ENCODE measurements at regions not wholly inside any gene's neighbourhood (a gene's known extent, or its start where the extent isn't known, plus 50 kb on each side); places are given as distances from the start of the nearest gene placed in this dataset.

DNA sequence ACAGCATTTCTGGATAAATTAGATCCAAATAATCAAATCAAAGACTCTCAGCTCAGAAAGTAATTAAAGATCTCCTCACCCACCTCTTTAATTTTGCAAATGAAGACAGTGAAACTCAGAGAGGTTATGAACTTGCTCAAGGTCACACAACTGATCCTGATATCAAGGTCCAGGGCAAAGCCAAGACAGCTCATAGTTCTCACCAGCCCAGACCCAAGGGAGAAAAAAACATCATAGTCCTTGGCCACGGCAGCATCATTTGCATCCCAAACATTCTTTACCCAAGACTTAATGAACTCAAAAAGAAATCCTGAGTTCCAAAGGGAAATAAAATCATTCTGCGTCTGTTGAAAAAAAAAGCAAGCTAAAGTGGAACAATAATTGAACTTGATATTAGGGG lies 112.1 kb downstream of the DAD1 start:
- DNase-seq: no peak

DNA sequence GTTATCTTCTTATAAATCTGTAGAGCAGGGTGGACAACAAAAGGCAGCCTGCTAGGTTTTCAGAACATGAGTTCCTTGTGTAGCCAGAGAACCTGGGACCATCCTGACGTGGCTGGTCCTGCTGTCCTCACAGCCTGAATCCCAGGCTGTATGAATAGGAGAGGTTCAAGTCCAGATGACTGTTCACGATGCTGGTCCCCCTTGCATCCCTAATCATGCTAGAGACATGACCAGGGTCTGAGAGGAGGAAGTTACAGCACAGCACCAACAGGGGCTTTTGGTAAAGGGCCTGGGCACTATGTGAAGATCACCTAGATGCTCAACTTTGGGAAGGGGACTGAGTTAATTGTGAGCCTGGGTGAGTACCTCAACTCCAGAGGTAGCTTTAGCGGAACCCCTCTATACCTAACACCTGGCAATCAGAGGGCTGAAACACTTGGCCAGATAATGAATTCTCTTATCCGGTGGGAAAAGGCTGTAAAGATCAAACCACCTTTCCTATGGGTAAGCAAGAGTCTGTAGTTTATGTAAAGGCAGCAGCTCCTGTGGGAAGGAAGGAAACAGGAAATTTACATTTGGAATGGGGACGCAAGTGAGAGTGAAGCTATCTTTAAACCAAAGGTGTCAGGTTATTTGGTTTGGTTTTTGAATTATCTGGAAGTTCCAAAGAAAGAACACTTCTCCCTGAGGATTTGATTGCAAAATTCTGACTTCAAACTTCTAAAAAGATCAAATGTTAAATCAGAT lies 112.8 kb downstream of the DAD1 start:
- DNase-seq: no peak

DNA sequence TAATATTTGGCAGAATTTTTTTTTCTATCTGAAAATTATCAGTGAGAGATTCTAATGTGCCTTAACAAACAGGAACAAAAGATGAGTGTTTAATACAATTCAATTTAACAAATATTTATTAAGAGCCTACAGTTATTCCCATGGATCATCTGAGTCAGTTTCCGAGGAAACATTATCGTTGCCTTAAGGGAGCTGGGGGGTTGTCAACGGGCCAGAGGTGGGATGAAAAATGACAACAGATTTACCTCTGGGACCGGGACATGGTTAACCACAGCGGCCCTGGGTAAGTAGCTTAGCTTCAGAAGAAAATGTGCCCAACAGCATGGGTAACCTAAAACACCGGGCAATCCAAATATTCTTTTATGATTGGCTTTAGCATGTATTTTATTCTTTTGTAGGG lies 113.6 kb downstream of the DAD1 start:
- DNase-seq: no peak

DNA sequence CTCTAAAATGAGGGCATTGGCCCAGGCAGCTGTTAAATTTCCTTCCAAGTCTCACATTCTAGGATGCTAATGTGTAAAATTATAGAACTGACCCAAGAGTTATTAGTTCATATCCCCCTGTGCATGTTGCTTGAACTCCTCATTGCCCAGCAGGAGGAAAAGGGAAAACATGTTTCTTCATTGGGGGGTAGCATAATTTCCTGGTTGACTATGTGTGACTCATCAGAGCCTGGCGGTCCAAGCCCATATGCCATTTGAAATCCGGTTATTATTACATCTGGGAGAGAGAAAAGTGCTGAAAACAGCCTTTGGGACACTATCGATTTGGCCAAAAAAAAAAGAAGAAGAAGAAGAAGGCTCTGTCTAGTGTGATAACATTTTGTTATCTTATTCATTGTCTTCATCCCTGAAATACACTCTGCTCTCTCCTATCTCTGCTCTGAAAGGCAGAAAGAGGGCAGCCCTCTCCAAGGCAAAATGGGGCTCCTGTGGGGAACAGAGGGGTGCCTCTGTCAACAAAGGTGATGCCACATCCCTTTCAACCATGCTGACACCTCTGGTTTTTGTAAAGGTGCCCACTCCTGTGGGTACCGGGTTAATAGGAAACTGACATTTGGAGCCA lies 114.2 kb downstream of the DAD1 start:
- DNase-seq: no peak

DNA sequence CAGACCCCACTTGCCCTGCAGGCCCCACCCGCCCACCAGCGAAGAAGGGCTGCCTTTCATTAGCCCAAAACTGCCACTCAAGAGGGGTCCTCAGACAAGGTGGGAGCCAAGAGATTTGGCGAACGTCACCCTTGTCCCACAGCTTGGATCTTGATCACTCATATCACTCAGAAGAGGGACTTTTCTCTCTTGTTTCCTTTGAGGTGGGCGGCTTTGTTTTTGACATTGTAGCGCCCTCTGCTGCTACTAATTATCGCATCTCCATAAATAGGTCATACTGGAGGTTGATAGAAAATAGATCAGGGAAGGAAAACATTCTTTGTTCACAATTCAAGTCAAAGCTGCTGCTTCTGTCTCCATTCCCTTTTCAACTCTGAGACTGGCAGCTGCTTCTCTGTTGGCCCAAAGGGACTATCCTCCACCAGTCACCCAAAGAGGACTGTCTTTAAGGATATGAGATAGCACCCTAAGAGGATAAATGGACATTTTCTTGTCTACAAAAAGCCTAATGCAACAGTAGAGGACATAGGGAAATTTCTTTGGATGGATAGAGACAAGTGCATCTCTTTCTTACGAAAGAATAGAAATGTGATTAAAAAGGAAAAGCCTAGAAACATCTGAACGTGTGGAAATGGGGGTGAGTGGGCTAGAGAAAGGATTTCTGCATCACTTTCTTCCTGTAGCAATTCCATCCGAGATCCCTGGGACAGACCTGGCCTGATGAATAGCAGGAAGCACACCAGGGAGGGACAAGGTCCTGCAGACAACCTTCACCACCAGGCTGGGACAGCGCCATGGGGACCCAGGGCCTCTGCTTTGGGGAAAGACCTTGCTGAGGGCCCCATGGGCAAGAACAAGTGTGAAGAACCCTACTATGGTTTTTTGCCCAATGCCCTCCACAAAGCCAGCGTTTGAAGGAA lies 115.8 kb downstream of the DAD1 start:
- DNase-seq: no peak

DNA sequence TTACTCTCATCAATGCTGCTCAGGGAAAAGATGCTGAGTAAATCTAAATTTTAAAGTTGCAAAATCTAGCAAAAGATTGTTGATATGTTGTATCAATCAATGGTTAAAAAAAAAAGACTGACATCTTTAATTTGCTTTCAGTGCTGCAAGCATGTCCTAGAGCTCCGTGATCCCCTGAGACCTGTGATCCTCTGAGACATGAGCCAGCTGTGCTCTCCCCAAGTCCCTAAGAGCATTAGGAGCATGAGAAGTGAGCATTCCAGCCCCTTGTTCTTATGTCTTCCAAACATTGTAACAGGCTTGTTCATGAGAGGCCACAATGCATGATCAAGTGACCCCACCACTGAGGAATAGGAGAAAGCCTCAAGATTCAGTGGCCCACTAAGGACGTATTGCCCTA lies 116.6 kb downstream of the DAD1 start:
- no peak for DNase-seq

DNA sequence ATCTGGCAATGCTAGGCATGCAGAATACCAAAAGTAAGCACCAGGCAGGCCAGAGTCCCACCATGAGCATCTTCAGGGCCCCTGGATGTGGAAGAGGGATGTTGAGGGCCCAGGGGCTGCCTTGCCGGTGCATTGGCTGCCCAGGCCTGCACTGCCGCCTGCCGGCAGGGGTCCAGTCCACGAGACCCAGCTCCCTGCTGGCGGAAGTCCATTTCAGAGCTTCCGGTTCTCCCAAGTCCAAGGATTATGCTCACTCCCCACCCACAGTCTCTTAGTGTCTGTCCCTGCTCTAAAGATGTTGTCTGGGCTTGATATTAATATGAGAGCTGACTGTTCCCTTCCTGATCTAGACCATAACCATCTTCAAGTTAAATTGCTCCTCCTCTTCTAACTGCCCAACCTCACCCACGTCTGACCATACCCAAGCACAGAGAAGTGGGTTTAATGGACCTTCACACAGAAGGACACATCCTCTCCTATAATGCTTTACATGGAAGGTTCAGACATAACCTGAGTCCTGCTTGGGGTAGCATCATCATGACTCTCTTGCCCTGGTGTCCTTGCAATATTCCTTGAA lies 117.4 kb downstream of the DAD1 start:
- DNase-seq: no peak

DNA sequence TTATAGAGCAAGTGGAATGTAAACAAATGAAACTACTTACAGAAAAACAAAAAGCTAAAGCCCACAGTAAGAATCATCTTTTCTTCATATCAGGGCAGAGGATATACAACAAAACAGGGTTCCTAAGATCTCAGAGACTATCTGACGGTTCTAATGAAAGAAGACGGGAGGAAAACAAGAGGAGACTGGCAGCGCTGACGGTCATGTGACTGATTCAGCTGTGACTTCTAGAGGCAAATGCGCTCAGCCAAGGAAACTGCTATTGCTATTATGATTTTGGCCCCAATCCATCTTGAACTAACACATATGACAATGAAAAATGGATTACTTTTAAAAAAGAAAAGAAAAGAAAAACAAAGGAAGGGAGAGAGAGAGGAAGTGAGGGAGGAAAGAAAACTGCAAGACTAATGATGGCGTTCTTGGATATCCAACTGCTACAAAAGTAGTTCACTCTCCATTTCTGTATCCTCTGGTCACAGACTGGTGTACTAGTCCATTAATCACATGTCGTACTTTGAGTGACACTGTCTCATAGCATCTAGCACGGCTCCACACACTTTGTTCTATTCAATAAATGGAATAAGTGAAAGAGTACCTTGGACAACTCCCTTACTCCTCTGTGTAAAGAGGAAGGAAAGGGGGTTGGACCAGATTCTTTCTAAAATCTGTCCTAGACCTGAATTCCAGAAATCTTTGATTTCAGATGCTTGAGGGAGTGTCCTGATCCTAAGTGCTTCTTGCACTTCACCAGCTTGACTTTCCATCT lies 119.3 kb downstream of the DAD1 start:
- DNase-seq: no peak

DNA sequence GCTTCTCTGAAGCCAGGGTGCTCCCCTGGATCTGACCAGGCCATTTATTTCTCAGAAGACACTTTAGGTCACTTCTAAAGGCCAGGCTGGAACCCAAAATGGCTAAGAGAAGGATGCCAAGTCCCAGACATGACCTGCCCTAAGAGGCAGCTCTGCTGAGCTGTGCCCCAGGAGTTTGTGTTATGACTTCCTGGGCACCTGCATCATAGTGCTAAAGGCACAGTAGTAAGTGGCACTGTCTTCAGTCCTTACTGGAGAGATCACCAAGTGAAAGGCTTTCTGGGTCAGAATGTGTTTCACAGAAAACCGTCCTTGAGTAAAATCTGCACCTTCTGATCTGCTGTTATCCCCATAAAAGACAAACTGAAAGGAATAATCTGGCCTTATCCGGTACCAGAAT lies 120.2 kb downstream of the DAD1 start:
- DNase-seq: no peak

DNA sequence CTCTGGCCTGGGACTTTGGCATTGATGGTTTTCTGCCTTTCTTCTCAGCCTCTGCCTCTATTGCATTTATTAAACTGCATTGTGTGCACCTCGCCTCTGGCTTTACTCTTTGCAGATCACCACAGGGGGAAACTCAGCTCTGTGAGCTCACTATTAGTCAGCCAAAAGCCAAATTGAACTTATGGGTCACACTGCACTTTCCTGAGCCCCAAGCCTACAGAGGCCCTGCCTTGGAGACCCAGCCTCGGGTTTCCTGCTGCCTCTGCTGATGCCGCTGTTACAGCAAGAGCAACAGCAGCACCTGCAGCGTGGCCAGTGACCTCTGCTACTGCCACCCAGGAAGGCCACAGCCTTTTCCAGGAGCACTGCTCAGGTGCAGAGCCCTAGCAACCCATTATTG lies 122.5 kb downstream of the DAD1 start:
- DNase-seq: no peak

DNA sequence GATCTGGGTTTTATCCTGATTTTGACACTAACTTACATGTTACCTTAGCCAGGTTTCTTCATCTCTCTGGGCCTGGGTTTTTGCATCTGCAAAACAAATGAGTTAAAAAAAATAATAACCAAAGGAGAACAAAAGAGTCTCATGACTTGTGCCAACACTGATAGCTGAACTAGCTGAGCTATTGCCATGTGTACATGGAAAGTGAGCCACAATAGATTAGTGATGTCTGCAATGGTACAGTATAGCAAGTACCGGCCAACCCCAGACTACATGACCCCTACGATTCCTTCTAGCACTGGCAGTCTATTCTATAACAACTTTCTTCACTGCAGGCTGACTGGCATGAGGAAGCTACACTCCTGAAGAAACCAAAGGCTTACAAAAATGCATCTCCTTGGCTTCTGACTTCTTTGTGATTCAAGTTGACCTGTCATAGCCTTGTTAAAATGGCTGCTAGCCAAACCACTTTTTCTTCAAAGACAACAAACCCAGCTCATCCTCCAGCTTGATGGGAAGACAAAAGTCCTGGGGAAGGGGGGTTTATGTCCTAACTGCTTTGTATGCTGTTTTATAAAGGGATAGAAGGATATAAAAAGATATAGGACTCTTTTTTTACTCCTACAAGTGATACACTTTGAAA lies 123.7 kb downstream of the DAD1 start:
- no peak for DNase-seq

DNA sequence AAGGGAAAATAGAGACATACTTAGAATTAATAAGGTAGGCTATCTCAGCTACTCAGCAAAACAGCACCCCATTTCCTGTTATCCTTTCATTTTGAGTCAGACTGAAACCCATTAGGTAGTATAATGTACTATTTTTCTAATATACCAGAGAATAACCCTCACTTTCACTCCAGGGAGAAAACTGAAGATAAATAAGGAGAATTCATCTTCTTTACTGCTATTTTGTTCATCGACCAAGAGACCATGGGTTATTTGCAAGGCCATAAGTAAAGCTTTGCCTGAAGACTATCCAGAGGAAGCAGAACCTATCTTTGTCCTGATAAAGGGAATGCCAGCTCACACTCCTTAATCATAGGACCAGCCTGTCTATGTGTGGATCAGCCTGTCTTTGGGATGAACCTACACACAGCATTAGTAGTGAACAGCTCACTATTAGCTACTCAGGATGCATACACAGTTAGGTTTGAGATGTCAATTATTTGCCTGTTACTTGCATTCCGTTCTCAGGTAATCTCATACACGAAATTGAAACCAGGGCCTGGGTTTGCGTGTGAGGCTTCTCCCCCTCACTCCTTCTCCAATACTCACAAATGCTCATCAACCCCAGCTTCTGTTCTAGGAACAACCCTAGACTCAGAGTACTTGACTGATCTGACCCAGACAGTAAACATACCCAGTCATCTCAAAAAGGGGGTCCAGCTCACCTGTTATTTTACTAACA lies 124.4 kb downstream of the DAD1 start:
- DNase-seq: no peak

DNA sequence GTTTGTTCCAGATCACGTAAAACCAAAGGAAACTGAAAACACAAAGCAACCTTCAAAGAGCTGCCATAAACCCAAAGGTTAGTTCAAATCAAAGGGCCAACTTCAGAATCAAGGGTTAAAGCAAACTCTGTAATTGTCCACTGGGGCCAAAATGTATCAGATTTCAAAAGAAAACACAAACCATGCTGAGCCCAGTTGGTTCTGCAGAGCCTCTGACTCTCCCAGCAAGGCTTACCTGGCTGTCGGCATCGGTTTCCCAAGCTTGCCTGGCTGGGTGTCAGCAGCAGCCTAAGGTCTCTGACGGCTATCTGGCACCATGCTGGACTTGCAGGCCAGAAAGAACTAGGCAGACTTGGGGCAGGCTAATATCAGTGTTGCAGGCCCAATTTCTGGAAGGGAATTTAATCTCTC lies 125.3 kb downstream of the DAD1 start:
- no peak for DNase-seq

DNA sequence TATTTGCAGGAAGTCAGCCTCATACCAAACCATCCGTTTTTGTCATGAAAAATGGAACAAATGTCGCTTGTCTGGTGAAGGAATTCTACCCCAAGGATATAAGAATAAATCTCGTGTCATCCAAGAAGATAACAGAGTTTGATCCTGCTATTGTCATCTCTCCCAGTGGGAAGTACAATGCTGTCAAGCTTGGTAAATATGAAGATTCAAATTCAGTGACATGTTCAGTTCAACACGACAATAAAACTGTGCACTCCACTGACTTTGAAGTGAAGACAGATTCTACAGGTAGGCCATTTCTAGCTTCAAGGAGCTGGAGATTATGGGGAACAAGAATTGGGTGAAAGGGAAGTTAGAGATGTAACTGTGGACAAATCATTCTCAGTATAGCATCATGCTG lies 126.1 kb downstream of the DAD1 start:
- DNase-seq: no peak

DNA sequence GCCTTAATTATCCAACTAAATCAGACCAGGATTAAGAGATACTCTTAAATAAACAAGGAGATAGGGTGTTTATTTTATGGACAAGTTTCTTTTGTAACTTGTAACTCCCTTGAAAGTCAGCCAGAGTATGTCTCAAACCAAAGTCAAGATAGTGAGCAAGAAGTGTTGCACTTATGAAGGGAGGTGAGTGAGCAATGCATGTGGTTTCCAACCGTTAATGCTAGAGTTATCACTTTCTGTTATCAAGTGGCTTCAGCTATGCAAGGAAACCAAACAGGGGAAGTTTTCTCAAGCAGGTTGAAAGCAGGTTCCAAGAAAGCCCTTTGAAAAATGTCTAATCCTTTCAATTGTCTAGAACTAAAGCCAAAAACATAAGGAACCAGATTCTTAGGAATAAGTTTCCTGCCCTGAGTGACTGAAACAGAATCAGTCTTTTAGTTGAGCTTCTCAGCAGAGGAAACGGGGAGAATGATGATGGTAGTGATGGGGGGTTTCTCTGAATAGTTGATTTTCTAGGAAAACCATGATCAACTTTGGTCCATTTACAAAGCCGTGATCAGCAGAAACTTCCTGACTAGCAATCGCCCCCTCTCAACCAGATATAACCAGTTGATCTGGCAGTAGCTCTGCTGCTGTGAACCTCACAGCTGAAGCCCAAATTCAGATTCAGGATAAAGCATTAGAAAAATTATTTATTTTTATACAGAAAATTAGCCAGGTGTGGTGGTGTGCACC lies 128.4 kb downstream of the DAD1 start:
- DNase-seq: no peak

DNA sequence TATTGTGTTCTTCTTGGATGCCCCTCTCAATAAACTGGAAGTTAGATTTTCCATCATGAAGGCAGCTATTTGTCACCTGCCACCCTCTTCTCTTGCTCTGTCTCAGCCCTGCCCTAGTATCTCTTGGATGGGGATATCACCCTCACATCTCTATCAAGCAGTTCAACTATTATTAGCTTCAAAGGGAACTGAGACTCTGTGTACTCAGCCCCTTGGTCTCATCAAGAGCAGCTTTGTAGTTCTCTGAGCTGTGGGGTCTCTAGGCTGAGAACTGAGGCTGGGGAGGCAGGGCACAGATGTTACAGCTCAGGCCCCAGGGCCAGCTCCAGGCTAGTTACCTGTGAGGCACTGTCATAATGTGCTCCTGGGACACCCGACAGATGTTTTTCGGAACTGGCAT lies 130.3 kb downstream of the DAD1 start:
- DNase-seq: no peak

DNA sequence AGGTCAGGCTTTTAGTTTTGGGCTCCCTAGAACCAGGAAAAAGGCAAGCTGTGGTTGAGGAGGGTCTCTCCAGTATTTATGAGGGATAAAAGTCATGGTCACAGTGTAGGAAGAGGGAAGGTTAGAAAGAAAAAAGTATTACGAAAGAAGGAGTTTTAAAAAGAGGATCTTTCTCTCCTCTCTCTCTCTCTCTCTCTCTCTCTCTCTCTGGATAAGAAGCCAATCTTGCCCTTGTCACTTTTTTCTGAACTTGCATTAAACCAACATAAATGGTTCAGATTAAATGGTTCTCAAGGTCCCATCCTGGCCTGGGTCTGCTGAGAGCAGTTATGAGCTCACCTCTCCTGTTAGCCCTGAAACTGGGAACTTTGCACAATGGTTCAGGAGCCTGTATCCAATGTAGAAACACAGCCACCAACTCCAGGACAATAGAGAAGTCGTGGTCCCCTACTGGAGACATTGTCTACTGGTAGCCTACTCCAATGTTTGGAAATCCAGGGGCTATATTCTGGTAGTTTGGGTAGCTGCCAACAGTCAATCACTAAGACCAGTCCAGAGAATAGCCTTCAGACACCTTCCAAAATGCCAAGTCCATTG lies 131.9 kb downstream of the DAD1 start:
- DNase-seq: no peak

DNA sequence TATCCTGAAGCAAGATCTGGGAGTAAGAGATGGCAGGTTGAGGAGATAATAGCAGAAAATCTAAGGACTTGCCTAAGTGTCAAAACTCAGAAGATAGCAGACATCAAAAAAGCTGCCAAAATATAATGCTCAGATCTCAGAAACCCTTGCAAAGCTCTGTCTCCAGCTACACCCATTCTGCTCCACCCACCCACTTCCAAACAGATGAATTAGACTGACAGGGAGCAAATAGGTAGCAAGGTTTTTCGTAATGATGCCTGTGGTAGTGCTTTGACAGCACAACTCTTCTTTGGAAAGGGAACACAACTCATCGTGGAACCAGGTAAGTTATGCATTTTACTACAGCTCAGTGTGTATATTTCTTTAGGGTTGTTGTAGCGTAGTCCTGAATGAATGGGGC lies 132.6 kb downstream of the DAD1 start:
- no peak for DNase-seq

DNA sequence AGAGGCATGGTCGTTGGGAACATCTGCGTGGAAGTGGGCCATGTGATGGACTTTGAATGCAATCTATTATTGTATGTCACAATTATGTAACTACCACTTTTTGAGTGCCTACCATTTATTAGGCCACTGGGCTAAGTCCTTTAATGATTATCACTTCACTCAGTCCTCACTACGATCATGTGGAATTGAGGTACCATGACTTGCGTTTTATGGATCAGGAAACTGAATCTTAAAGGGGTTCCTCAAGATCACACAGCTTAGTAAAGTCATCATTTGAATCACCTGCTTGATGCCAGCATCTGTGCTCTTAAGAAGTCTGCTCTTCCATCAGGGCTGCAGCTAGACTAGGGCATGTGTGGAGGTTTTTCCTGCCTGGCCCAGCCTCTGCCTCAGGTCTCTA lies 136.7 kb downstream of the DAD1 start:
- no peak for DNase-seq

DNA sequence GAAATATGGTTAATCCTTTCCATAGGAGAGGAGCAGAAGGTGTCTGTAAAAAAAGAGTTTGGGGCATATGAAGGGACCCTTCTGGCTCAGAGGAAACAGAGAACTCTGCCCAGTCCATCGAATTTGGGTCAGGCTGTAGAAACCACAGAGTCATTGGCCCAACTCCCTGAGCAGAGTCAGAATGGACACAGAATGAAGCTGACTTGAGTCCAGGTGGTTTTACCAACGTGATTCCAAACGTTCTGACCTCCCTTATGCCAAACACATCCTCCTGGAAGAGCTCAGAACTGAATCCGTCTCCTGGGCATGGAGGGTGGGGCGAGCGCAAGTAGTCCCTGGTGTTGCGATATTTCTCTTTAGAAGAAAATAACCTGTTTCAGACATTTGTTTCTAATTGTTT lies 138.8 kb downstream of the DAD1 start:
- no peak for DNase-seq

DNA sequence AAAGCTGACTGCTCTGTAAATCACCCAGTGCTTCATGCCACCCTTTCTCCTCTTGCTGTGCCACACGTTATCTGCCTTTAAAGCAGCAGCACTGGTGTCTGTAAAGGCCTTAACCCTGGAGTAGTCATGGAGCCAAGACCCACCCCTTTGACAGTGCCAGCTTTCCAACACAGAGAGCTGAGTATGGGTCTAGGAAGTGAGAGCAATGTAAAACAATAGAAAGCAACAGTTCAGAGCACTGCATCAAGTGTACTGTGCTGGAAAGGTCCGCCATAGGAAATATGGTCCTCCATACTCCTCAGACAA lies 139.5 kb downstream of the DAD1 start:
- no peak for DNase-seq
